NCI-H2107 treated with DMSO at 0.1 percent for 48 hours (cell line): ENCODE measurements at regions not wholly inside any gene's neighbourhood (a gene's known extent, or its start where the extent isn't known, plus 50 kb on each side); places are given as distances from the start of the nearest gene placed in this dataset.
"Not testable (repeated sequence)": the region's sequence is repeated elsewhere in the genome, so short reads cannot be mapped to it uniquely, and the experiment has no call there.

ENCODE experiments used
- DNase-seq: peaks from one replicate; lab custom pipeline; 2025; ENCODE audit not compliant: unreplicated experiment; lab: John Stamatoyannopoulos, UW

GRCh38 chrX:1103360-1103759 is 109.1 kb downstream of the CRLF2 start:
- DNase-seq = no peak

- DNase-seq = no peak
Observed at GRCh38 chrX:1102786-1103185, 109.7 kb downstream of the CRLF2 start.

- DNase-seq = not testable (repeated sequence)
Observed at GRCh38 chrX:1102221-1102620, 110.2 kb downstream of the CRLF2 start.

GRCh38 chrX:1099146-1099770 is 113.2 kb downstream of the CRLF2 start:
- DNase-seq = no peak

- DNase-seq = no peak
Observed at GRCh38 chrX:1097328-1097727, 115.1 kb downstream of the CRLF2 start.

GRCh38 chrX:1094566-1095333 is 117.7 kb downstream of the CRLF2 start:
- DNase-seq = no peak

GRCh38 chrX:1093586-1094421 is 118.6 kb downstream of the CRLF2 start:
- DNase-seq = no peak

- no peak for DNase-seq
Observed at GRCh38 chrX:1093121-1093520, 119.3 kb downstream of the CRLF2 start.

- no peak for DNase-seq
Observed at GRCh38 chrX:1086444-1087409, 125.7 kb downstream of the CRLF2 start.

- not testable (repeated sequence) for DNase-seq
Observed at GRCh38 chrX:1085871-1086270, 126.6 kb downstream of the CRLF2 start.

- no peak for DNase-seq
Observed at GRCh38 chrX:1084689-1085088, 127.8 kb downstream of the CRLF2 start.

GRCh38 chrX:1076871-1077651 is 135.4 kb downstream of the CRLF2 start:
- DNase-seq = no peak

GRCh38 chrX:1075741-1076140 is 136.7 kb downstream of the CRLF2 start:
- no peak for DNase-seq

GRCh38 chrX:1075156-1075555 is 137.3 kb downstream of the CRLF2 start:
- no peak for DNase-seq

GRCh38 chrX:1074755-1075154 is 137.7 kb downstream of the CRLF2 start:
- DNase-seq = no peak

GRCh38 chrX:1074172-1074571 is 138.3 kb downstream of the CRLF2 start:
- no peak for DNase-seq

- no peak for DNase-seq
Observed at GRCh38 chrX:1072637-1073377, 139.6 kb downstream of the CRLF2 start.

GRCh38 chrX:1071351-1071750 is 141.1 kb downstream of the CRLF2 start:
- no peak for DNase-seq

GRCh38 chrX:1062351-1062750 is 150.1 kb downstream of the CRLF2 start:
- DNase-seq = no peak
